Esophagus squamous epithelium (tissue), 5 donors: ENCODE measurements at regions not wholly inside any gene's neighbourhood (a gene's known extent, or its start where the extent isn't known, plus 50 kb on each side); places are given as distances from the start of the nearest gene placed in this dataset.

Source experiments
- DNase-seq: peaks from one replicate; lab custom pipeline; 2025; lab: John Stamatoyannopoulos, UW
- H3K27ac ChIP-seq, 4 donors: fragments of 200-600 bp; sonication (generic); one replicate each; pipeline ENCODE4 v1.5.1; 2016 to 2019; ENCODE audit warnings: mild to moderate bottlenecking in 1 of 4
- H3K27me3 ChIP-seq, 4 donors: fragments of 200-600 bp; sonication (generic); 1 replicate in 3 of 4; 2 replicates in 1 of 4; pipeline versions ENCODE4 v1.5.1 to v1.6.0; 2017 to 2021; ENCODE audit warnings: antibody characterized with exemption in 1 of 4
- H3K36me3 ChIP-seq, 3 donors: fragments of 200-600 bp; sonication (generic); one replicate each; pipeline ENCODE4 v1.5.1; 2016 to 2019
- H3K4me1 ChIP-seq, 3 donors: fragments of 200-600 bp; sonication (generic); one replicate each; pipeline ENCODE4 v1.5.1; 2017 to 2019
- H3K4me3 ChIP-seq, 4 donors: fragments of 200-600 bp; sonication (generic); 1 replicate in 3 of 4; 2 replicates in 1 of 4; pipeline ENCODE4 v1.5.1; 2016 to 2019; ENCODE audit warnings: mild to moderate bottlenecking in 2 of 4, moderate library complexity in 1 of 4
- H3K9me3 ChIP-seq, 3 donors: fragments of 200-600 bp; sonication (generic); one replicate each; pipeline ENCODE4 v1.5.1; 2016 to 2019
- CTCF ChIP-seq, 6 experiments: fragments of 450-650 bp in 4 of 6; fragments of 200-600 bp in 2 of 6; sonication (generic) in 2 of 6; IDR thresholded peaks; one replicate each; pipeline ENCODE4 v1.5.1; 2016 to 2019; ENCODE audit warnings: antibody characterized with exemption in 6 of 6, mild to moderate bottlenecking in 4 of 6, moderate library complexity in 4 of 6
- POLR2A ChIP-seq, 4 donors: fragments of 450-650 bp; IDR thresholded peaks; one replicate each; pipeline ENCODE4 v1.6.1; 2017; ENCODE audit warnings: antibody characterized with exemption in 4 of 4, mild to moderate bottlenecking in 4 of 4, moderate library complexity in 3 of 4
- WGBS, 2 donors: methylation state at CpG; one replicate each; pipeline ENCODE4 v1.1.5; 2018; 5-methylcytosine and 5-hydroxymethylcytosine counted together
- intact Hi-C: fragments of 100-400 bp; cut with DNase I; formaldehyde crosslinking; loops from one replicate; pipeline ENCODE4 v1.15.0; 2022
- donor health status: DM: yes; HTN: yes; CAD: no.

DNA sequence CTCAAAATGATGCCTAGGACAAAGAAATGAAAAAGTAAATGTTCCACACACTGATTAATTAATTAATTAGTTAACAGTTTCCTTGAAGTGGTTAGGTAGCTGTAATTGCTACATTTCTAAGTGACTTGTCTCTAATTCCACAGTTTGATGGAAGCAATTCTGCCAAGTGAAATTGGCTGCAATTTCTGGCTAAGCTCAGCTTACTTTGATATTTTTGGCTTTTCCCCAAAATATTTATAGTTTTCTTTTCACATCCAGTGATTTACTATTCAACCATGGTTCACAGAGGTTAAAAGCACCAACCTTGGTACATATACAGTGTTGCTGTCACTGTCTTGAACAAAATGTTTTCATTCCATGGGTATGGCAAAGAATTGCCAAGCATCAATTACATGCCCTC, 459.5 kb upstream of the CDH20 start:
- TF ChIP-seq POLR2A (IDR thresholded peaks at IDR 0.05) (no peak), CTCF (IDR thresholded peaks at IDR 0.05) (no peak)
- H3K4me3 ChIP-seq = no peak overlapping the region
- no peaks in the 10 kb centered on the region for H3K27me3 ChIP-seq
- H3K9me3 ChIP-seq = no peaks in the 10 kb centered on the region
- peaks cover 0 to 16% (median 0%) of the 10 kb centered on the region in 3 donors for H3K4me1 ChIP-seq
- no peak for DNase-seq
- no peaks in the 10 kb centered on the region for H3K36me3 ChIP-seq
- intact Hi-C loops = no loop called here
- no peak overlapping the region for H3K27ac ChIP-seq

DNA sequence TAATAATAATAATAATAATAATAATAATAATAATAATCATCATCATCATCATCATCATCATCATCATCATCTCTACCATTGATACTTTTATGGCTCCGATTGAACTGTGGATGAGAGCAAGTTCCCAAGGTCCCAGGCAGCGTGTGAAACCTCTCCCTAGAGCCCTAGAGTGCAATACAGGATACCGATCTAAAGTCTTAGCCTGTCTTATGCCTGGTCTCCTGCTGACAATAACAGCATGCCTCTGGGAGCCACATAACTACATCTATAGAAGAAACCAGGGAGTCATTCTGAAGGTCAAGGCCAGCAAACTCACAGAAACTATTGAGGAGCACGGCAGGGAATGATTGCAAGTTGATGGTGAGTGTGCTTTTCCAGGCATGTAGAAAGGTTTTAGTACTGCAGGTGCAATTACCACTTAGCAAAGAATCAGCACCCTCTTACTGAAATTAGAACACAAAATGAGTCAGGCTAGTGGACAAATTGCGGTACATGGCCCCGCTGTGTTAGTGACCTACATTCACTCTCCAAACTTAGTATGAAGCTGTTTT, 457.2 kb upstream of the CDH20 start:
- H3K4me1 ChIP-seq = peaks cover 0 to 6% (median 0%) of the 10 kb centered on the region in 3 donors
- no peak for DNase-seq
- intact Hi-C loops = no loop called here
- no peaks in the 10 kb centered on the region for H3K27me3 ChIP-seq
- H3K4me3 ChIP-seq = no peak overlapping the region
- TF ChIP-seq CTCF (IDR thresholded peaks at IDR 0.05) = no peak
- TF ChIP-seq POLR2A (IDR thresholded peaks at IDR 0.05) = no peak
- no peaks in the 10 kb centered on the region for H3K36me3 ChIP-seq
- 91 to 94% methylated on average over 4 to 6 of the region's 6 CpGs for WGBS, 2 donors
- no peaks in the 10 kb centered on the region for H3K9me3 ChIP-seq
- H3K27ac ChIP-seq = no peak overlapping the region

DNA sequence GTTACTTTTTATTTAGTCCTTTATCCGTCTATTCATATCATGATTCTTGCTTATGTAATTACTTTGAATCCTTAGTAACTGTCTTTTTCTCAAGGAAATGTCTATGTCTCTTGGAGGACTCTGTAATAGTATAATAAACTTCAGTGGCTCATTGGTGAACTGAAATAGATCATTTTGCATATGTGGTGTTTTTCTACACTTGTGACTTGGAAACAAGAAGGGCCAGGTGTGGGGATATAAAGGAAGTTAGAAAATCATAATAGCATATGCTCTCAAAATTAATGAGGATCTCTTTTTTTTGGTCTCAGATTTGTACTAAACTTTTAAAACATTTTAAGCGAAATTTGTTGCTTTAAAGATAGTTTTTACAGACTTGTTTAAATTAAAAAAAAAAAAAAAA, 453.0 kb upstream of the CDH20 start:
- TF ChIP-seq CTCF (IDR thresholded peaks at IDR 0.05) (no peak), POLR2A (IDR thresholded peaks at IDR 0.05) (no peak)
- H3K9me3 ChIP-seq = no peaks in the 10 kb centered on the region
- 81 to 88% methylated on average over 2 of the region's 2 CpGs for WGBS, 2 donors
- no peak for DNase-seq
- intact Hi-C loops = no loop called here
- H3K36me3 ChIP-seq = no peaks in the 10 kb centered on the region
- no peaks in the 10 kb centered on the region for H3K4me1 ChIP-seq
- H3K4me3 ChIP-seq = no peak overlapping the region
- no peak overlapping the region for H3K27ac ChIP-seq
- H3K27me3 ChIP-seq = no peaks in the 10 kb centered on the region

GRCh38 chr18:60883587-60883986, 449.6 kb upstream of the CDH20 start:
- no peaks in the 10 kb centered on the region for H3K9me3 ChIP-seq
- WGBS, 2 donors = 52 to 70% methylated on average over 2 of the region's 2 CpGs
- H3K27ac ChIP-seq = no peak overlapping the region
- TF ChIP-seq CTCF (IDR thresholded peaks at IDR 0.05) (no peak), POLR2A (IDR thresholded peaks at IDR 0.05) (no peak)
- no peaks in the 10 kb centered on the region for H3K27me3 ChIP-seq
- H3K36me3 ChIP-seq = no peaks in the 10 kb centered on the region
- H3K4me3 ChIP-seq = no peak overlapping the region
- intact Hi-C loops = no loop called here
- H3K4me1 ChIP-seq = no peaks in the 10 kb centered on the region
- no peak for DNase-seq

GRCh38 chr18:60888071-60888624, 445.1 kb upstream of the CDH20 start:
- Histone ChIP-seq H3K27me3 (no peaks in the 10 kb centered on the region), H3K4me1 (peaks cover 0 to 20% (median 2%) of the 10 kb centered on the region in 3 donors), H3K36me3 (no peaks in the 10 kb centered on the region), H3K9me3 (no peaks in the 10 kb centered on the region), H3K27ac (no peak overlapping the region), H3K4me3 (no peak overlapping the region)
- intact Hi-C loops = no loop called here
- DNase-seq = no peak
- no peak for TF ChIP-seq CTCF (IDR thresholded peaks at IDR 0.05)
- no peak for TF ChIP-seq POLR2A (IDR thresholded peaks at IDR 0.05)
- WGBS, 2 donors = 86 to 94% methylated on average over 6 of the region's 6 CpGs
